H1 (cell line): ENCODE measurements at regions not wholly inside any gene's neighbourhood (a gene's known extent, or its start where the extent isn't known, plus 50 kb on each side); places are given as distances from the start of the nearest gene placed in this dataset.
A peak's percentile ranks its signal among the peaks of the same experiment; 100 is the strongest.

Experiments used
- ASH2L ChIP-seq: fragments of 200-600, 300-600 bp; sonication (generic); IDR thresholded peaks from one replicate; pipeline ENCODE4 v1.7.1; 2017; ENCODE audit warnings: low read length
- CEBPB ChIP-seq: IDR thresholded peaks from 2 replicates; pipeline ENCODE4 v1.6.1; 2012; ENCODE audit warnings: low read depth, low read length
- CHD2 ChIP-seq: IDR thresholded peaks from 2 replicates; pipeline ENCODE4 v1.6.1; 2012; ENCODE audit warnings: low read length, improper control_type of control experiment
- CHD7 ChIP-seq: fragments of 300-600 bp; sonication (generic); IDR thresholded peaks from 2 replicates; pipeline ENCODE4 v1.7.1; 2012; ENCODE audit warnings: low read length, moderate library complexity, mild to moderate bottlenecking, inconsistent platforms; ENCODE audit not compliant: insufficient replicate concordance
- CTBP2 ChIP-seq: IDR thresholded peaks from 2 replicates; pipeline ENCODE4 v1.7.0; 2011; ENCODE audit warnings: borderline replicate concordance, mild to moderate bottlenecking, moderate library complexity, mixed read lengths, low read length; ENCODE audit not compliant: insufficient read depth, insufficient read length
- EP300 ChIP-seq, 2 experiments: IDR thresholded peaks; 1 replicate in 1 of 2; 2 replicates in 1 of 2; pipeline ENCODE4 v1.6.1; 2011 to 2012; ENCODE audit warnings: low read depth in 2 of 2, low read length in 2 of 2, mild to moderate bottlenecking in 2 of 2, borderline replicate concordance in 1 of 2, inconsistent platforms in 1 of 2, moderate library complexity in 1 of 2
- JUND ChIP-seq: IDR thresholded peaks from 2 replicates; pipeline ENCODE4 v1.6.1; 2011; ENCODE audit warnings: mild to moderate bottlenecking, improper control_type of control experiment, low read length
- MAFK ChIP-seq: IDR thresholded peaks from 2 replicates; pipeline ENCODE4 v1.6.1; 2012; ENCODE audit warnings: low read depth, mild to moderate bottlenecking, improper control_type of control experiment, low read length
- RAD21 ChIP-seq, 2 experiments: IDR thresholded peaks in 1 of 2; conservative IDR thresholded peaks in 1 of 2; 2 replicates each; pipeline ENCODE4 v1.6.1; 2011; ENCODE audit warnings: low read depth in 2 of 2, low read length in 2 of 2, improper control_type of control experiment in 1 of 2, inconsistent platforms in 1 of 2, mild to moderate bottlenecking in 1 of 2, moderate library complexity in 1 of 2
- RFX5 ChIP-seq: IDR thresholded peaks from 2 replicates; pipeline ENCODE4 v1.6.1; 2011; ENCODE audit warnings: low read depth, low read length, improper control_type of control experiment, borderline replicate concordance

- no peak for TF ChIP-seq CTBP2
- peak; percentile 85 for TF ChIP-seq CHD7
- TF ChIP-seq CEBPB, result no peak
- no peak for TF ChIP-seq JUND
- TF ChIP-seq RFX5, result no peak
- TF ChIP-seq CHD2, result no peak
- TF ChIP-seq ASH2L, result peak; percentile 24
- peak in 1 of 2 experiments; percentile 15; a peak in 1 of 4 replicates for TF ChIP-seq RAD21 (IDR thresholded peaks at IDR 0.05 in 1 of 2, conservative IDR thresholded peaks at IDR 0.05 in 1 of 2; ENCODE audit: low read depth in 2 of 2, low read length in 2 of 2)
- peak; percentile 65; the same call in 1 of the 2 replicates for TF ChIP-seq MAFK
- TF ChIP-seq EP300 (IDR thresholded peaks at IDR 0.05; ENCODE audit: borderline replicate concordance in 1 of 2, low read depth in 2 of 2, low read length in 2 of 2), result no peak
- TF ChIP-seq, all 59 proteins: peak for 9
These were observed 232.3 kb upstream of the DTNBP1 start (continued) for GRCh38 chr6:15894973-15895725.
